NCI-H2227 (cell line): ENCODE measurements at regions not wholly inside any gene's neighbourhood (a gene's known extent, or its start where the extent isn't known, plus 50 kb on each side); places are given as distances from the start of the nearest gene placed in this dataset.

Experiments
- DNase-seq: peaks from one replicate; lab custom pipeline; 2025; ENCODE audit not compliant: unreplicated experiment; lab: John Stamatoyannopoulos, UW

DNA sequence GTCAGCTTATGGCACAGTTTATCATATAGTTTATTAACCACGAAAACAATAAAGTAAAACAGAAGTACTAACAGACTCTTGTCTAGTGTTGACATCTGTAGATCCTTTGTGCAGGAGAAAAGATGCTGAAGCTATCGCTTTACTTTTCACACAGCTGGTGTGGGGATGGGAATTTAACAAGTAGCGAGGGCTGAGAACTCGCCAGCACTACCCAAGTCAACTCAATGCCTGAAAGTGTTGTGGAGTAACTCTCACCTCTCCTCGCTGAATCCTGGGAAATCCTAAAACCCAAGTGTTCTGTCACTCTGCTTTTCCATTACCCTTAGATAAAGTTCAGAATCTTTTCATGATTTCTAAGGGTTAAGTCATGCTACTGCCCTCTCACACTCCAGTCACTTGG lies 264.2 kb downstream of the BMP4 start:
- DNase-seq: no peak

DNA sequence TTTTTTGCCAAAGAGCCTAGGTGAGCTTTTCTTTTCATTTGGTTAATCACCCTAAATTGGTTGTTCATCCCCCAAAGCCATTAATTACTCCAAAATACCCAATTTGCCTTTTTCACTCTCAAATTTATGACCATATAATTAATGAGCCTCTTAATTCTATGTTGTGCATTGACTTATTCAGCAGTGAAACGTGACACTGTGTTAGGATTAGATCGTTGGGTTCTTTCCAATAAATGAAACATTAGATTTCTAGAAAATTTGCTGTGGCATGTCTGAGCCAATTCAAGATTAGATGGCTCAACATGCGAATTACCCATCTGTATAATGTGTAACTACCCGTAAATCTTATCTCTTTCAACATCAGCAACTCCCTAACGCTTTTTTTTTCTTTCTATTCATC lies 273.4 kb downstream of the BMP4 start:
- no peak for DNase-seq

DNA sequence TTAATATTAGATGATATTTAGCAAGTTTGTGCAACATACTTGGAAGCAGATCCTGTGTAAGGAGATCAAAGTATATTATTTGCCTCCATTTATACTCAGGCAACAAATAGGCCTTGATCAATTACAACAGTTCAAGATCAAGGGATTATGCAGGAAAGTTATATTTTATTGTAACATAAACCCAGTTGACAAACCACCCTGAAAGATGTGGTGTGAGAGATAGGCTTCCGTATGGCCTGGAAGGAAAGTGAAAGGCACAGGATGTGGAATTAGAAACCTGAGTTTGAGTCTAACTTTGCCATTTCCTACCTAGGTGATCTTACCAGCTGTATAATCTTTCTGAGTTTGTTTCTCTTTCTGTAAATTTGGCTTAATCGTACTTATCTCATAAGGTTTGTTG lies 284.1 kb downstream of the BMP4 start:
- DNase-seq: no peak

DNA sequence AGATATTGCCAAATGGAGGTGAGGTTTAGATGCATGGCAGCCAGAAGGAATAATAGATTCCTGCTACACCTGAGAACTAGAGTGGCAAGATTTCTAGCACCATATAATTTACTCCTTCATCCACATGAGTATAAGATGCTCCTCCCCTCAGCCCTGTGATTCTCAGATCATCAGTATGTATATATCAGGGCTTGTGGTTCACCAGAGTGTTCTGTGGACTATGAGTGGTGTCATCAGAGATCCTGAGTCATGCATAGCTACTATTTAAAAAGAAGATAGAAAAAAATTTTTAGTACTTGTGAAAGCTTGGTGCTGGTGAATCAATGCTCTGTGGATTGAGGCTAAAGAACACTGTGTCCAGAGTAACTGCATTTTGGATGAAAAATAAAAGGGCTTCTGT lies 285.9 kb downstream of the BMP4 start:
- DNase-seq: no peak

DNA sequence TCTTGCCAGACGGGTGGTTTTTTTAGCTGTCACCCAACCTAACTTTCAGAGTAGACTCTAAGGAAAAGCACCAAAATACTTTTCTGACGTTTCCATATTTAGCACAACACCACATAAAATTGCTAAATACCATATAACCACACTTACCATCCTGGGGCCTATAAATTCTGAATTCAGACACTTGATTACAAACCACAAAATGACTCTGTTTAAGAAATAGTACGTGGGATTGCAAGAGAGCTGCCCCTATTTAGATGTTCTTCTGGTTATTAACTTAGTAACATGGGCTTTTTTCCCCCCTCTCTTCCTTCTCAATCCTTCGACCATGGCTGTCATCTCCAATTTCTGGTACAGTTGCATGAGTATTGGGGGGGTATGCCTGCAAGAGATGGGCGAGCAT lies 287.7 kb downstream of the BMP4 start:
- no peak for DNase-seq

DNA sequence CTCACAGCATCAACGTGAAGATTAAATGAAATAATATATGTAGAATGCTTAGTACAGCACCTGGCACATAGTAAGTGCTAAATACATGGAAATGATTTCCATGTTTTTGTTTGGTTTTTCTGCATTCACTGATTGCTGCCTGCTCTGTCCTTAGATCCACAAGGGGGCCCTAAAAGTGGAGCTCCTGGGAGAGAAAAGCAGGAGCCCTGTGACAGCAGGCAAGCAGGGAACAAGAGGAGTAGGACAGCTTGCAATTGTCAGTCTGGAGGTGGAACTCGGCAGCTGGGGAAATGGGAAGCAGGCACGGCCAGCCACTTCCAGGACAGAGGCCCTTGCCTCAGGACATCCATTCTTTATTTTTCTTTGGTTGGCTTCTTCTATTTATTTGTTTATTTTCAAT lies 292.9 kb downstream of the BMP4 start:
- no peak for DNase-seq

DNA sequence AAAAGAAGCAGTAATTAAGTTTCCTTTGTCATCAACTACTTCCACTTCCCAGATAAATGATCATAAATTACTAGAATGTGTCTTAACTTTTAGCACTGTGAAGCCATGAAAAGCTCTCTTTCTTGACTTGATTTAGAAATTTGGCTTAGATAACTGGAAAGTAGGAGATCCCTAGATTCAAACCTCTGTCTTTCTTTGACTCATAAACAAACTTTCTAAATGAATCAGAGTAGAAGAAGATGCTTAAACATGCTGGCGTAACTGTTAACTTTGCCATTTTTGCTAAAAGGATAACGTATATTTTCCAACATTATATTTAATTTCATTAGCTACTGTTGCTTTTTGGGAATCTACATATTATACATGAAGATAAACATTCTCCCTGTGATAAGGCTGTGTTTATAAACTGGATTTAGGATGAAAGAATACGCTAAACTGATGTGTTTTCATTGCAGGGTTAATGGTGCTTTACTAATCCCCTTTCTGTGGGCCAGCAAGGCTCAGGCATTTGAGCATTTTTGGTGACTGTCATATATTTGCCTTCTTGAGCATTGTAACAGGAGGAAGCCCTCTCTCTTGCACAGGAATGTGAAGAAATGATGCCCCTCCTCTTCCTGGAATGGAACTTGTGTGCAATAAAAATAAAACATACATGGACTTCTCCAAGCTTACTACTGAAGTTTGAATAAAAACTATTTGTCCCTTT lies 301.4 kb downstream of the BMP4 start:
- no peak for DNase-seq

DNA sequence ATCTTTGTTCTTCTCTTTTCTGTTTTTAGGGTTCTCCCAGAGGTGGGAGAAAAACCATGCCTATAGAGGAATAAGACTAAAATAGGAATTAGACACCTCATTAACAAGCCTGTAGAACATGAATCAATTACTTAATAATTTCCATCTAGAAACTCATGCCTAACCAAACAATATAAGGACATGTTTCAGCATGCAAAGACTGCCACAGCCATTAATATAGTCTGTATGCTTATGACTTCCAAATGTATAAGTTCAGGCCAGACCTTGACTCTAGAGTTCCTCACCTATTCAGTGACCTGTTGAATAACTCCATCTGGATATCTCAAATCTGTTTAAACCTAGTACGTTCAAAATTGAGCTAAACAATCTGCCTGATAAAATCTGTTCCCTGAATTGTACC lies 304.6 kb downstream of the BMP4 start:
- DNase-seq: no peak

DNA sequence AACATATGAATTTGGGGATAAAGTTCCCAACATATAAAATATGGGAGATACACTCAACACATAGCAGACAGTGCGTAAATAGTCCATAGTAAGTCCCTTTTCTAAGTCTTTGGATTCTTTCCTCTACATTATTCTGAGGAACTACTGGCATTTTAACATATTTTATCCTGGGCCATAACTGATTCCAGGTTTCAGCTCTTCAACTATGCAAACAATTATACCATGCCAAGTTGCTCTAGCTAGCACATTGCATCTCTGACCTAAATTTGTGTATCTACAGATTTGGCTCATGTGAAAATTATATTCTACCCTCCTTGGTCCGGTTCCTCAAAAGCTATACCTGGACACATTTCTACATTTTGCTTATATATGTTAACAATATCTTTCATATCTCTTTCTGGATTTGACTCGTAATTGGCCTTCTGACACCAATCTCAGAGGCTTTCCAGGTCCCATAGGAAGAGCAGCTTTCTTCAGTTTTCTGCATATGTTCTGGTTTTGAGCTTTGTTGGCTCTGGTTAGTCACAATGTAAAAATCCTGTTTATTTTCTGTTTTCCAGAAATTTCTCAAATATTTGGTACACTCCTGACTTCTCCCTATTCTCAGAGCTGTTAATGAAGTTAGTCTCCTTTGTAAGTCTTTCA lies 305.4 kb downstream of the BMP4 start:
- no peak for DNase-seq

DNA sequence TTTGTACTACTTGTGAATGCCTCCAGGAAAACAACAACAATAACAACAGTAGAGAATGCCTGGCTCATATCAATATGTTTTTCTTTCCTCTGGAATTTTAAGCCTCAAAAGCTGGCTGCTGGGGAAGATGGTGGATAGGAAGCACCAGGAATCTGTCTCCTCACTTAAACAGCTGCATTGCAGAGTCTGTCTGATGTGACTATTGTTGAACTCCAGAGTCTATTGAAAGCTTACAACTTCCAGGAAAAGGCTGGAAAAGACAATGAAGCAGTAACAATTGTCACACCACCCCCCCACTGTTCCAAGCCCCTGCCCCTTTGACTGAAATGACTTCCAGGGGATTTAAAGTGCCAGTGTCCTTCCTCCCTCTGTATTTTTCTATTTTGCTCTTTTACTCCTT lies 309.7 kb downstream of the BMP4 start:
- DNase-seq: no peak

DNA sequence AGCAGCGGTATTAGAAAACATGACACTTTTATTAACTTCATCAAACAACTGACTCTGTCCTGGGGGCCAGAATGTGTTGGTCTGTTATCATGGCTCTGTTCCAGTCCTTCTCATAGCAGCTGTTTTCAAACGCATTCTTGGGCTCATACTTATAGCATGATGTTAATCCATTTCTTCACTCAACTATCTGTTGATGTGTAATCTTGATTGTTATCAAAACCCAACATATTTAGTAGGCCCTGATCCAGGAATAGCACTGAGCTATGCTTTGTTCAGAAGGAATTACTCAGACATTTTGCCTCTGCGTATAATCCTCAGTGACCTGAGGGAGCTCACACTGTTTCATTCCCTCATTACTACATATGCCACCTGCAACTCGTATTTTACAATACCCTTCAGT lies 315.9 kb downstream of the BMP4 start:
- no peak for DNase-seq

DNA sequence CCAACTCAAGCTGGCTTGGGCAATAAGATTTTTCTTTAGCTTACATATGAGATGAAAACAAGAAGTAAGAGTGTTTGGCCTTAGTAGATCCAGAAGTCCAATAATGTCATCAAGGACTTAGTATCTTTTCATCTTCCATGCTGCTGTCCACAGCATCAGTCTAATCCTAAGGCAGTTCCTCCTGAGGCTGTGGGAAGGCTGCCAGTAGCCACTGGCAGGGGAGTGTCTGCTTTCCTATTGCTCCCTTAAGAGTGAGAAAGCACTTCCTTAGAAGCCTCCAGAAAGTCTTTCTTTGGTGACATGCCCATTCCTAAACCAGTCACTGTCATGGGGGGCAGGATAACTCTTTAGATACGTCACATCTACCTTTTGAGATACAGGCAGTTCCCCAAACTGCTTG lies 317.7 kb downstream of the BMP4 start:
- DNase-seq: no peak

DNA sequence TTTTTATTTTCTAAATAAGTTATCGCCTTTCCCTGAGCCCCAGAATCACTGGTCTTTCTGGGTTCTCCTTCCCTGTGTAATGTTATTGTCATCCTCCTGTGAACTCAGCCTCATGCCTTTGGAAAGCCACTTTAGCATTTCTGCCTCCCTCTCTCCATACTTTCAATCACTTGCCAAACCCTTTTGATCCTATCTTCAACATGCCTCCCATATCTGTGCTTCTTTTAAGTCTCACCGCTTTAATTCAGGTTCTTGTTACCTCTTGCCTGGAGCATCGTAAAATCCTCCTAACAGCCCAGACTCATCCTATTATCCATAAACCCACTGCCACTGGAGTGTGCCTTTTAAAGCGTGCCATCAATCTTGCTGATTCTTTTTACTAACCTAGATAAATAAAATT lies 321.8 kb downstream of the BMP4 start:
- no peak for DNase-seq

DNA sequence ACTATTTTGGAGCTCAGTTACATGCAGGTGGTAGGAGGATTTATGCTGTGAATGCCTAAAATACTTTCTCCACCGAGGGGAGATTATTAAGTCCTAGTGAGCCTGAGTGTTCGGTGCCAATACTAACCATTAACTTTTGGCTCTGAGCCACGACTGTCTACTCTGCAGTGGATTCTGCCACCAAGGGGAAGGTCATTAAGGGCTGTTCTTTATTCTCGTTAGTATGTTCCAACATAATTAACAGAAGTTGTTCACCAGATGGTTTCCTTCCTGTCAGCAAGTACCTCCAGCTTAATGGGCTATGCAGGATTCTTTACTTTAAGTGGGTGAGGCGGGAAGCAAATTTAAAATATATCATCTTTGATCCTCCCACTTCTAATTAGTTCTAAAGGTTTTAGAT lies 326.3 kb downstream of the BMP4 start:
- no peak for DNase-seq

DNA sequence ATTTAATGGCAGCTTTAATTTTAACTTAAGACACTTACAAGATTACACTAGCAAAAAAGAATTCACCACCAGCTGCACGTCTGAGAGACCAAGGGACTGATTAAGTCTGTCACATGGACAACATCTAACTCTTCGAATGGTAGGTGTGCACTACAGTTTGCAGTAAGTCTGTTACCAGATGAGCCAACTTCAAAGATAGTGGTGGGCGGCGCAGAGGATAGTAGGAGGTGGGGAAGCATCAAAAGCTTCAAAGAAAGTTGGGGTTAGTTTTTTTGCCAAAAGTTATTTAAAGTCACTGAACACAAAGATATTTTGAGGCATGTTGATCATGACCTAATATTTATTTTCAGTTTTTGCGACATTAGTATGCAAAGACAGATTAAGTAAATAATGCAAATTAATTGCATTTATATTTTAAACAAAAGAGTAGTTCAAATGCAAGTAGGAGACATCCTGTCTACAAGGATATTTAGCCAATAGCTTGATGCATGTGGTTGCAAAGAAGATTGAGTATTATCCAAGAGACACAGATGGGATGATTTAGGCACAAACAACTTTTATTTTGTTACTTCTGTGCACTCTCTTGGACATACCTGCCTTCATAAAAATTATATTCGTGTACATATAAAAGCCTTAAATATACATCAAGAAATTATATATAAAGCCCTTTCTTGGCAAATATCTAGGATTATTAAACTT lies 327.7 kb downstream of the BMP4 start:
- DNase-seq: no peak

DNA sequence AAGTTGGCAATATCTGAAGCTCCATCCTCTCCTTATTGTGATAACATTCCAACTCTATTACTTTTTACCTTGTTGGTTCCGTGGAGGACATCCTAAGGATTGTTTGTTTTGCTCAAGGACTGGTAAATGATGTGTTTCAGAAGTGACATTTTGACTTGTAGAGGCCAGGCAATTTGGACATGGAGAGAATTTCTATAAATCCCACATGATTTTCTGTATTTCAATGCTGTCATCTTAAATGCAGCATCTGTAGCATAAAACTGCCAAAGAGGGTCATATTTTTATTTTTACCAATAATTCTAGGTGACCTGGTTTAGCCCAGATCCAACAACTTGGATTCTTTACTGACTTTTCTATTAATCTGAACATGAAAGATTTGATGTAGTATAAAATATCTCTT lies 328.4 kb downstream of the BMP4 start:
- DNase-seq: no peak

DNA sequence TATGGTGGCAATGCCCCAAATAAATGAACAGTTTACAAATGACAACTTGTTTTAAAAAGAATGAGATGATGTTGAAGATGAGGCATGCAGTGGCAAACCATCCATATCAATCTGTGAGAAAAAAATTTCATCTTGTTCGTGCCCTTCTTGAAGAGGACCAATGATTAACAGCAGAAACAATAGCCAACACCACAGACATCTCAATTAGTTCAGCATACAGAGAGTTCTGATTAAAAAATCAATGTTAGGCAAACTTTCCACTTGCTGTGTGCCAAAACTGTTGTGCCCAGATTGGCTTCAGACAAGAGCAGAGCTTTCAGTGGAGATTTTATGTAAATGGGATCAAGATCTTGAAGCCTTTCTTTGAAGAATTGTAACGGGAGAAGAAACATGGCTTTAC lies 329.9 kb downstream of the BMP4 start:
- no peak for DNase-seq

DNA sequence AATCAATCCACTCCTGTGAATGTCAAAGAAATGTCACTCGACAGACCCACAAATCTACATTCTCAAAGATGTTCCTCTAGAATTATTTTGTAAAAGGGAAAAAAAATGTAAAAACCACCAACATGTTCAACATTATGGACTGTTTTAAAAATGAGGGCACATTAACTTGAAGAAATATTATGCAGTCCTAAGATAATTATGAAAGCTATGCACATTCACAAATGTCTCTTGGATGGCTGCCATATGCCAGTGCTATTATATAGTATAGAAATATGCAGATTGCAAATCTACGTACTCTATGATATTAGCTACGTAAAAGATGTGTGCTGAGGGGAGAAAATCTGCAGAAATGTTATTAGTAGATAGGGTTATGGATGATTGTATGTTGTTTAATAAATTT lies 334.2 kb downstream of the BMP4 start:
- no peak for DNase-seq

DNA sequence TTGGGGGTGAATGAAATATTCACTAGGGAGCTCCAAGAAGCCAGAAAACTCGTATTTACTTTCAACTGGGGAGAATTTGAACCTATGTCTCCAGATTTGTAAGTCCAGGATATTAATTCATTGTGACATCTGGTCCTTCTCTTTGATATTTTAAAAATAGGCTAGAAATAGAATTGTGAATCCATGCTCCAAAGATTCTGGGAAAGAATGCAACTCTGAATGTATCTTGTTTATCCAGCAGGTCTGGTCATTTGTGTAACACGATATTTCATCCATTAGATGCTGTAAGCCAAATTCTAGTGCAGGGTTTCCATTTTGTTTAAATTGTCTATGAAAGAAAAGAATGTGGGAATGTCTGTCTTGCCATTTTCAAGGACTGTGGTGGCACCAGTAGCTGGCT lies 334.7 kb downstream of the BMP4 start:
- no peak for DNase-seq

DNA sequence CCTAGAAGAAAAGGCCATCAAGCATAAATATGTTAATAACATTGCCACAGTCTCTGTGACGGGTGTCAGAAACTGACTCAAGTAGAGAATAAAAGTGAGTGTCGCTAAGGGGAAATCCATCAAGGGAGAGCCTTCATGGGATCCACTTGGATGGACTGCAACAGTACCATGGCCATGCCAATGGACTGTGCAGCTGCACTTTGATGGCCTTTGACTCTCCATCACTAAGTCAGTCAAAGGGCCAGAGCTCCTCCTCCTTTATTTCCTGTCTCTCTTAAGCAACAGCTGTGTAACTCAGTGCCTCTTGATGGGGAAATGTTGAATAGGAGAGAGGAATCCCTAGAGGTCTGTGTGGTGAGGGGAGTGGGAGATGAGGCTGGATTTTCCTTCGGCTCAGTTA lies 335.2 kb downstream of the BMP4 start:
- DNase-seq: no peak

DNA sequence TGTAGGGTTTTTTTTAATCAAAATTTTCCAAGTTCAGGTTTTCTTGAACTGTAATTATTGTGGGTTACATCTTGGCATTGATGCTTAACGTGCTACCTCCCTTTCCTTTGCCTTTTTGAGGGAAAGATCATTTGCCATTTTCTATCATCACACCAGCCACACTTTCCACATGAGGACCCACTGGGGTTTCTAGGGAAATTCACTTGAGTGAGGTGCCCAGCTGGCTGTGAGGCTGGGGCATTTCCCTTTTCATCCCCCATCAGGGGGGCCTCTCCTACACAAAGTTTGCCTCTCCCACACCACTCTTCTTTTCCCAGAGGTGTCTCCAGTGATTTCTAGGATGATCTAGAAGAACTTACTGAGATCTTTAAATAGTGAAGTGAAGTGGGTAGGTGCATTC lies 335.7 kb downstream of the BMP4 start:
- DNase-seq: no peak

DNA sequence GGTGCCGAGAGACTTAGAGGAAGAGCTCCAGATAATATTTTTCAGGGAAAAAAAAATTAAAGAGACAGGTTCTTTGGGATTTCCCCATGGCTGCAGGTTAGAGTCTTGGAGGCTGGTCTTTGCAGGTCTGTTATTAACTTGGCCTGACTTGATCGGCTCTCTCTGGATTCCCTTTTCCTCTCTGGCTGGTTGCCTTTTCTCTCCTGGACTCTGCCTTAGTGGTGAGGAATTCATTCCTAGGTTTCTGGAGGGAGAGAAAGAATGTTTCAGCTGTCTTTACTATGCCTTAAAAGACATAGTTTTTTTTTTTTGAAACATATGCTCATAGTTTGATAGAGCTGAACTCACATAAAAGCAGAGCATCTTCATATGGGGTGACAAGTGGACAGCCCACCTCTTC lies 336.3 kb downstream of the BMP4 start:
- no peak for DNase-seq
